GM21576 (cell line): ENCODE measurements at regions not wholly inside any gene's neighbourhood (a gene's known extent, or its start where the extent isn't known, plus 50 kb on each side); places are given as distances from the start of the nearest gene placed in this dataset.

Experiments
- ATAC-seq: cut with Tn5 transposase; IDR thresholded peaks from one replicate; pipeline ENCODE4 v1.9.1; 2021; ENCODE audit warnings: mild to moderate bottlenecking, moderate library complexity; ENCODE audit not compliant: unreplicated experiment

- ATAC-seq, result no peak
Measured at GRCh38 chr6:40973304-40973703, 65.7 kb downstream of the UNC5CL start.

GRCh38 chr6:40972814-40973213 lies 66.2 kb downstream of the UNC5CL start:
- no peak for ATAC-seq

GRCh38 chr6:40972190-40972589 lies 66.8 kb downstream of the UNC5CL start:
- no peak for ATAC-seq

GRCh38 chr6:40968620-40969164 lies 70.3 kb downstream of the UNC5CL start:
- no peak for ATAC-seq

- no peak for ATAC-seq
Measured at GRCh38 chr6:40966860-40967259, 72.2 kb downstream of the UNC5CL start.

- ATAC-seq, result no peak
Measured at GRCh38 chr6:40965046-40965445, 74.0 kb downstream of the UNC5CL start.

- no peak for ATAC-seq
Measured at GRCh38 chr6:40963019-40963418, 76.0 kb downstream of the UNC5CL start.

- ATAC-seq, result no peak
Measured at GRCh38 chr6:40962241-40962640, 76.8 kb downstream of the UNC5CL start.

- ATAC-seq, result no peak
Measured at GRCh38 chr6:40961831-40962230, 77.2 kb downstream of the UNC5CL start.

GRCh38 chr6:40960742-40961430 lies 78.1 kb downstream of the UNC5CL start:
- ATAC-seq, result no peak

GRCh38 chr6:40959781-40960327 lies 79.2 kb downstream of the UNC5CL start:
- ATAC-seq, result no peak

GRCh38 chr6:40958738-40959137 lies 80.3 kb downstream of the UNC5CL start:
- no peak for ATAC-seq

- ATAC-seq, result no peak
Measured at GRCh38 chr6:40957616-40958492, 81.2 kb downstream of the UNC5CL start.

GRCh38 chr6:40956936-40957335 lies 82.1 kb downstream of the UNC5CL start:
- no peak for ATAC-seq

GRCh38 chr6:40955178-40955545 lies 83.9 kb downstream of the UNC5CL start:
- ATAC-seq, result no peak

GRCh38 chr6:40954446-40955177 lies 84.4 kb downstream of the UNC5CL start:
- ATAC-seq, result no peak

- no peak for ATAC-seq
Measured at GRCh38 chr6:40953486-40953885, 85.5 kb downstream of the UNC5CL start.

GRCh38 chr6:40950986-40951698 lies 87.9 kb downstream of the UNC5CL start:
- ATAC-seq, result no peak

GRCh38 chr6:40948570-40948969 lies 90.5 kb downstream of the UNC5CL start:
- ATAC-seq, result no peak

- ATAC-seq, result no peak
Measured at GRCh38 chr6:40947876-40948526, 91.0 kb downstream of the UNC5CL start.
